Stomach (tissue), 8 donors: ENCODE measurements at regions not wholly inside any gene's neighbourhood (a gene's known extent, or its start where the extent isn't known, plus 50 kb on each side); places are given as distances from the start of the nearest gene placed in this dataset.

Experiments
- DNase-seq, 2 donors: peaks; one replicate each; pipeline versions ENCODE4 v3.0.0 to v3.0.0-alpha.2; 2013 to 2019
- H3K27ac ChIP-seq, 5 donors: fragments of 200-600 bp in 4 of 5; sonication (generic) in 4 of 5; one replicate each; pipeline ENCODE4 v1.5.1; 2013 to 2019; ENCODE audit warnings: mild to moderate bottlenecking in 1 of 5, moderate library complexity in 1 of 5
- H3K27me3 ChIP-seq, 3 donors: fragments of 200-600 bp; sonication (generic); one replicate each; pipeline ENCODE4 v1.5.1; 2017 to 2019; ENCODE audit warnings: mixed run types in 1 of 3
- H3K36me3 ChIP-seq, 4 donors: fragments of 200-600 bp; sonication (generic); 1 replicate in 3 of 4; 2 replicates in 1 of 4; pipeline ENCODE4 v1.5.1; 2016 to 2019
- H3K4me1 ChIP-seq, 4 donors: fragments of 200-600 bp; sonication (generic); one replicate each; pipeline ENCODE4 v1.5.1; 2016 to 2019
- H3K4me3 ChIP-seq, 4 donors: fragments of 200-600 bp; sonication (generic) in 3 of 4; one replicate each; pipeline ENCODE4 v1.5.1; 2016 to 2019; ENCODE audit warnings: mild to moderate bottlenecking in 1 of 4
- H3K9me3 ChIP-seq, 4 donors: fragments of 200-600 bp; sonication (generic); one replicate each; pipeline ENCODE4 v1.5.1; 2016 to 2019
- CTCF ChIP-seq, 7 experiments: fragments of 450-650 bp in 4 of 7; fragments of 200-600 bp in 3 of 7; sonication (generic) in 3 of 7; IDR thresholded peaks; one replicate each; pipeline ENCODE4 v1.5.1; 2016 to 2019; ENCODE audit warnings: antibody characterized with exemption in 7 of 7, control low read depth in 2 of 7, mild to moderate bottlenecking in 1 of 7
- EP300 ChIP-seq: sonication (generic); formaldehyde crosslinking; IDR thresholded peaks from one replicate; pipeline ENCODE4 v1.6.1; 2017; ENCODE audit warnings: antibody characterized with exemption
- POLR2A ChIP-seq, 4 donors: fragments of 450-650 bp; IDR thresholded peaks; one replicate each; pipeline ENCODE4 v1.6.1; 2016; ENCODE audit warnings: antibody characterized with exemption in 4 of 4, control low read depth in 2 of 4, mild to moderate bottlenecking in 1 of 4, moderate library complexity in 1 of 4
- POLR2AphosphoS5 ChIP-seq, 3 donors: sonication (generic); formaldehyde crosslinking; IDR thresholded peaks; one replicate each; pipeline ENCODE4 v1.6.1; 2016; ENCODE audit warnings: antibody characterized with exemption in 3 of 3
- WGBS, 5 donors: extraction: QIAGEN DNeasy Blood & Tissue Kit in 3 of 5; methylation state at CpG; one replicate each; pipeline versions ENCODE4 v1.1.5 to v1.1.7; 2013 to 2018; 5-methylcytosine and 5-hydroxymethylcytosine counted together
- intact Hi-C: fragments of 100-400 bp; cut with DNase I; formaldehyde crosslinking; loops from one replicate; pipeline ENCODE4 v1.15.1; 2023; ENCODE audit warnings: low total_unique reads
- donor health status: healthy with polysubstance abuse.
- donor health status: Bipolar disorder and iron deficiency.
- donor health status: healthy.

- WGBS, 5 donors: 69 to 89% (median 84%) methylated on average over 2 of the region's 2 CpGs
- H3K9me3 ChIP-seq: no peaks in the 10 kb centered on the region
- no peaks in the 10 kb centered on the region for H3K36me3 ChIP-seq
- H3K27ac ChIP-seq: no peak overlapping the region
- TF ChIP-seq CTCF (IDR thresholded peaks at IDR 0.05) (no peak), EP300 (no peak), POLR2A (IDR thresholded peaks at IDR 0.05) (no peak), POLR2AphosphoS5 (IDR thresholded peaks at IDR 0.05) (no peak)
- peaks cover 0 to 10% (median 0%) of the 10 kb centered on the region in 4 donors for H3K4me1 ChIP-seq
- intact Hi-C loops: no loop called here
- no peaks in the 10 kb centered on the region for H3K27me3 ChIP-seq
- DNase-seq: no peak
- H3K4me3 ChIP-seq: no peak overlapping the region
Observed at GRCh38 chr7:3242398-3242972, 58.6 kb upstream of the SDK1 start.

- intact Hi-C loops: no loop called here
- DNase-seq: no peak
- Histone ChIP-seq H3K36me3 (no peaks in the 10 kb centered on the region), H3K27me3 (no peaks in the 10 kb centered on the region), H3K9me3 (no peaks in the 10 kb centered on the region), H3K27ac (no peak overlapping the region), H3K4me3 (no peak overlapping the region), H3K4me1 (peaks cover 0 to 10% (median 0%) of the 10 kb centered on the region in 4 donors)
- WGBS, 5 donors: 69 to 74% (median 71%) methylated on average over 5 of the region's 5 CpGs
- TF ChIP-seq POLR2AphosphoS5 (IDR thresholded peaks at IDR 0.05): peak in 1 of 3 donors; percentile 77
- TF ChIP-seq CTCF (IDR thresholded peaks at IDR 0.05): no peak
- peak; percentile 42 for TF ChIP-seq EP300
- TF ChIP-seq POLR2A (IDR thresholded peaks at IDR 0.05): no peak
Observed at GRCh38 chr7:3243256-3243655, 57.8 kb upstream of the SDK1 start.

- intact Hi-C loops: no loop called here
- no peak for DNase-seq
- Histone ChIP-seq H3K4me1 (peaks cover 0 to 10% (median 0%) of the 10 kb centered on the region in 4 donors), H3K27ac (no peak overlapping the region), H3K9me3 (no peaks in the 10 kb centered on the region), H3K36me3 (no peaks in the 10 kb centered on the region), H3K4me3 (no peak overlapping the region), H3K27me3 (no peaks in the 10 kb centered on the region)
- 80 to 87% (median 85%) methylated on average over 15 of the region's 15 CpGs for WGBS, 5 donors
- TF ChIP-seq EP300 (no peak), CTCF (IDR thresholded peaks at IDR 0.05) (no peak), POLR2AphosphoS5 (IDR thresholded peaks at IDR 0.05) (no peak), POLR2A (IDR thresholded peaks at IDR 0.05) (no peak)
Observed at GRCh38 chr7:3243680-3244079, 57.4 kb upstream of the SDK1 start.

GRCh38 chr7:3244241-3244814 is 56.7 kb upstream of the SDK1 start:
- no peak overlapping the region for H3K27ac ChIP-seq
- WGBS, 5 donors: 45 to 54% (median 47%) methylated on average over 7 of the region's 7 CpGs

GRCh38 chr7:3245077-3245476 is 56.0 kb upstream of the SDK1 start:
- Histone ChIP-seq H3K36me3 (no peaks in the 10 kb centered on the region), H3K27ac (no peak overlapping the region), H3K4me1 (peaks cover 0 to 10% (median 0%) of the 10 kb centered on the region in 4 donors), H3K27me3 (no peaks in the 10 kb centered on the region), H3K9me3 (no peaks in the 10 kb centered on the region), H3K4me3 (no peak overlapping the region)
- TF ChIP-seq POLR2AphosphoS5 (IDR thresholded peaks at IDR 0.05) (no peak), CTCF (IDR thresholded peaks at IDR 0.05) (no peak), EP300 (no peak)
- WGBS, 5 donors: 37 to 79% (median 71%) methylated on average over 2 of the region's 2 CpGs
- no peak for DNase-seq
- intact Hi-C loops: no loop called here

More at GRCh38 chr7:3244241-3244814, 56.7 kb upstream of the SDK1 start:
- peaks cover 0 to 10% (median 0%) of the 10 kb centered on the region in 4 donors for H3K4me1 ChIP-seq
- no peaks in the 10 kb centered on the region for H3K27me3 ChIP-seq
- TF ChIP-seq EP300: no peak
- no peak for TF ChIP-seq POLR2A (IDR thresholded peaks at IDR 0.05)
- H3K4me3 ChIP-seq: no peak overlapping the region
- intact Hi-C loops: no loop called here
- H3K9me3 ChIP-seq: no peaks in the 10 kb centered on the region
- H3K36me3 ChIP-seq: no peaks in the 10 kb centered on the region
- DNase-seq: peak in 1 of 2 donors; percentile 21
